Mammary epithelial cell (primary cell): ENCODE measurements at regions not wholly inside any gene's neighbourhood (a gene's known extent, or its start where the extent isn't known, plus 50 kb on each side); places are given as distances from the start of the nearest gene placed in this dataset.

Experiments
- CTCF ChIP-seq, 2 donors: IDR thresholded peaks in 1 of 2; conservative IDR thresholded peaks in 1 of 2; 2 replicates each; pipeline ENCODE4 v1.5.1; 2011 to 2012; ENCODE audit warnings: inconsistent platforms in 2 of 2, low read length in 2 of 2, mild to moderate bottlenecking in 2 of 2, control low read depth in 1 of 2, low read depth in 1 of 2; ENCODE audit not compliant: insufficient read depth in 1 of 2; ENCODE audit errors: extremely low read depth in 1 of 2
- EZH2 ChIP-seq: IDR thresholded peaks from 2 replicates; pipeline ENCODE4 v1.6.1; 2012; ENCODE audit warnings: low read length, inconsistent platforms, borderline replicate concordance

DNA sequence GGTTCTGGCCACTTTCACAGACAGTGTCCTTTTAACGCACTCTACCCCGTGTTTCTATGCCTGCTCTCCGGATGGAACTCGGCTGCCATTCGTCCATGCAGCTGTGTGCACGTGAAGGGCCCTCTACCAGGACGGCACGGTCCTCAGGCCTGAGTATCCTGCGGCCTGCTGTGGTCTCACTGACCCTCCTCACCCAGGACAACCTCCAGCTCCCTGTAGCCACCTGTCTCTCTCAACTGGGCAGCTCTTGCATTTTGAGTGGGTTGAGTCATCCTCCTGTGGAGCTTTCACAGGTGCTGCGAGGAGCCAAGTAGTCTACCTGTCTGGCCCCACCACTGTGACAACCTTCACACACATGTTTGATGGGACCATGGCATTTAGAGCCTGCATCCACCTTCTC, 321.7 kb upstream of the TSHZ3 start:
- TF ChIP-seq CTCF (conservative IDR thresholded peaks at IDR 0.05 in 1 of 2, IDR thresholded peaks at IDR 0.05 in 1 of 2; ENCODE audit: extremely low read depth in 1 of 2, insufficient read depth in 1 of 2, low read depth in 1 of 2, low read length in 2 of 2) = no peak
- no peak for TF ChIP-seq EZH2
